K562 (cell line): ENCODE measurements at regions not wholly inside any gene's neighbourhood (a gene's known extent, or its start where the extent isn't known, plus 50 kb on each side); places are given as distances from the start of the nearest gene placed in this dataset.

Experiments used
- ATAC-seq: fragments of 200-7000 bp; cut with Tn5 transposase; 3 replicates; pipeline ENCODE4 v1.9.1; 2020; ENCODE audit warnings: moderate library complexity
- BruUV-seq: library from RNA; stranded (reverse); fragments of 400-500 nt; replicated peaks from 2 replicates; lab custom pipeline; 2021; lab: Mats Ljungman, UMichigan
- CTCF ChIA-PET: fragments of 300-600 bp; formaldehyde crosslinking; extraction: SDS; loops from one replicate; lab custom pipeline; 2021; ENCODE audit warnings: low intra/inter-chr PET ratio; lab: Yijun Ruan, JAX
- POLR2A ChIA-PET: fragments of 300-600, 350-650 bp; sonication (Branson Sonifier 250); formaldehyde crosslinking; extraction: SDS; loops from one replicate; lab custom pipeline; 2021; ENCODE audit warnings: antibody characterized with exemption, inconsistent platforms; lab: Yijun Ruan, JAX
- DNase-seq, 4 experiments: peaks; one replicate each; pipeline versions ENCODE4 v3.0.0 to v3.0.0-alpha.2; 2011 to 2018; ENCODE audit warnings: low spot score in 3 of 4, mixed read lengths in 3 of 4; ENCODE audit errors: extremely low read depth in 1 of 4
- FAIRE-seq: peaks from 2 replicates; lab custom pipeline; 2011; peaks lifted over from hg19 to GRCh38; lab: Jason Lieb, UNC
- H2AFZ ChIP-seq: 2 replicates; pipeline ENCODE4 v1.6.0; 2011; ENCODE audit warnings: low read depth, low read length, control low read depth, inconsistent platforms
- H3K27ac ChIP-seq: fragments of 200-600 bp; 3 replicates; pipeline ENCODE4 v1.8.0; 2011; ENCODE audit warnings: low read depth, mild to moderate bottlenecking, control low read depth, inconsistent platforms, low read length, moderate library complexity, mixed read lengths; ENCODE audit errors: extremely low read depth
- H3K27me3 ChIP-seq, 2 experiments: fragments of 300-600 bp in 1 of 2; 2 replicates in 1 of 2; 3 replicates in 1 of 2; pipeline versions ENCODE4 v1.6.0 to v1.8.0; 2011; ENCODE audit warnings: inconsistent platforms in 2 of 2, low read length in 2 of 2, mild to moderate bottlenecking in 1 of 2, mixed read lengths in 1 of 2, moderate library complexity in 1 of 2; ENCODE audit not compliant: control insufficient read depth in 2 of 2, insufficient read depth in 2 of 2
- H3K36me3 ChIP-seq: fragments of 300-600 bp; 3 replicates; pipeline ENCODE4 v1.8.0; 2011; ENCODE audit warnings: mild to moderate bottlenecking, low read length, inconsistent platforms; ENCODE audit not compliant: control insufficient read depth, insufficient read depth
- H3K4me1 ChIP-seq, 2 experiments: fragments of 200-600 bp in 1 of 2; replicated peaks in 1 of 2; 2 replicates in 1 of 2; 3 replicates in 1 of 2; pipeline versions ENCODE4 v1.5.1 to v1.8.0; 2011; ENCODE audit warnings: inconsistent platforms in 2 of 2, low read length in 2 of 2, mild to moderate bottlenecking in 1 of 2, mixed read lengths in 1 of 2, moderate library complexity in 1 of 2; ENCODE audit not compliant: control insufficient read depth in 2 of 2, insufficient read depth in 2 of 2
- H3K4me2 ChIP-seq: 2 replicates; pipeline ENCODE4 v1.6.1; 2011; ENCODE audit warnings: low read length, control low read depth, inconsistent platforms, mixed read lengths; ENCODE audit not compliant: insufficient read depth
- H3K4me3 ChIP-seq: fragments of 200-600 bp; sonication (generic), shearing (Covaris generic); 2 replicates; pipeline ENCODE4 v1.5.1; 2016; ENCODE audit warnings: control low read depth, inconsistent platforms
- H3K79me2 ChIP-seq: fragments of 200-600 bp; 3 replicates; pipeline ENCODE4 v1.8.0; 2011; ENCODE audit warnings: low read length, inconsistent platforms; ENCODE audit not compliant: control insufficient read depth, insufficient read depth
- H3K9ac ChIP-seq, 2 experiments: 2 replicates each; pipeline versions ENCODE4 v1.6.0 to v1.6.1; 2011; ENCODE audit warnings: low read depth in 2 of 2, low read length in 2 of 2, control low read depth in 1 of 2, inconsistent platforms in 1 of 2, mild to moderate bottlenecking in 1 of 2, mixed read lengths in 1 of 2; ENCODE audit not compliant: insufficient read depth in 1 of 2
- H3K9me1 ChIP-seq: one replicate; pipeline ENCODE4 v1.6.0; 2011; ENCODE audit warnings: inconsistent platforms, mild to moderate bottlenecking, low read length, moderate library complexity; ENCODE audit not compliant: control insufficient read depth, insufficient read depth
- H3K9me3 ChIP-seq: replicated peaks from 2 replicates; pipeline ENCODE4 v1.5.1; 2011; ENCODE audit warnings: low read depth, low read length, inconsistent platforms; ENCODE audit not compliant: control insufficient read depth, insufficient read depth
- H4K20me1 ChIP-seq: replicated peaks from 2 replicates; pipeline ENCODE4 v1.6.1; 2011; ENCODE audit warnings: low read length, inconsistent platforms, mixed read lengths; ENCODE audit not compliant: control insufficient read depth, insufficient read depth
- CBFA2T2 ChIP-seq: fragments of 450-650 bp; conservative IDR thresholded peaks from 2 replicates; pipeline ENCODE4 v1.6.1; 2017; ENCODE audit warnings: mild to moderate bottlenecking
- GABPB1 ChIP-seq: sonication (generic); formaldehyde crosslinking; IDR thresholded peaks from 2 replicates; pipeline ENCODE4 v1.8.0; 2022; ENCODE audit warnings: mild to moderate bottlenecking, missing genetic modification reagents
- GMEB1 ChIP-seq: fragments of 250-450 bp; sonication (Bioruptor Pico); IDR thresholded peaks from 2 replicates; pipeline ENCODE4 v1.4.0; 2020; ENCODE audit warnings: mild to moderate bottlenecking
- JUN ChIP-seq, 2 experiments: sonication (generic) in 1 of 2; formaldehyde crosslinking in 1 of 2; IDR thresholded peaks; 2 replicates each; pipeline versions ENCODE4 v1.6.1 to v1.8.0; 2012 to 2022; ENCODE audit warnings: borderline replicate concordance in 2 of 2, mild to moderate bottlenecking in 2 of 2, improper control_type of control experiment in 1 of 2, low read depth in 1 of 2, low read length in 1 of 2, missing genetic modification reagents in 1 of 2
- KDM1A ChIP-seq, 2 experiments: fragments of 450-650 bp; IDR thresholded peaks; 2 replicates each; pipeline ENCODE4 v1.6.1; 2016; ENCODE audit warnings: mild to moderate bottlenecking in 2 of 2
- LCOR ChIP-seq: sonication (generic); formaldehyde crosslinking; IDR thresholded peaks from 2 replicates; pipeline ENCODE4 v1.8.0; 2022; ENCODE audit warnings: mild to moderate bottlenecking, missing genetic modification reagents
- POLR3A ChIP-seq: IDR thresholded peaks from 2 replicates; pipeline ENCODE4 v1.6.1; 2011; ENCODE audit warnings: borderline replicate concordance, mild to moderate bottlenecking, moderate library complexity; ENCODE audit not compliant: insufficient read length, insufficient read depth; ENCODE audit errors: extremely low read depth
- RBM22 ChIP-seq: fragments of 200-400 bp; formaldehyde crosslinking; IDR thresholded peaks from 2 replicates; pipeline ENCODE4 v1.6.1; 2018; ENCODE audit warnings: low read length, low read depth; ENCODE audit not compliant: poor library complexity, severe bottlenecking
- SMC3 ChIP-seq: conservative IDR thresholded peaks from 2 replicates; pipeline ENCODE4 v1.6.1; 2011; ENCODE audit warnings: low read depth, low read length, improper control_type of control experiment; ENCODE audit not compliant: insufficient read depth
- STAT5A ChIP-seq: IDR thresholded peaks from 2 replicates; pipeline ENCODE4 v1.6.1; 2012; ENCODE audit warnings: low read length, inconsistent platforms, borderline replicate concordance
- TRIM25 ChIP-seq: fragments of 450-650 bp; IDR thresholded peaks from 2 replicates; pipeline ENCODE4 v1.7.0; 2016; ENCODE audit warnings: borderline replicate concordance
- ZBTB43 ChIP-seq: sonication (generic); formaldehyde crosslinking; IDR thresholded peaks from 2 replicates; pipeline ENCODE4 v1.8.0; 2023; ENCODE audit warnings: mild to moderate bottlenecking, missing genetic modification reagents
- ZC3H4 ChIP-seq: sonication (generic); formaldehyde crosslinking; IDR thresholded peaks from 2 replicates; pipeline ENCODE4 v1.9.0; 2021; ENCODE audit warnings: missing genetic modification reagents, borderline replicate concordance
- ZNF124 ChIP-seq: sonication (generic); formaldehyde crosslinking; IDR thresholded peaks from 2 replicates; pipeline ENCODE4 v1.8.1; 2022; ENCODE audit warnings: missing genetic modification reagents
- ZNF408 ChIP-seq: fragments of 250-450 bp; sonication (Bioruptor Pico); IDR thresholded peaks from 2 replicates; pipeline ENCODE4 v1.4.0; 2020; ENCODE audit warnings: low read depth, mild to moderate bottlenecking, moderate library complexity
- ZNF436 ChIP-seq: fragments of 250-450, 450-650 bp; sonication (Bioruptor Pico); formaldehyde crosslinking; IDR thresholded peaks from 2 replicates; pipeline ENCODE4 v1.7.0; 2020; ENCODE audit warnings: mild to moderate bottlenecking
- ZNF764 ChIP-seq: fragments of 250-450 bp; sonication (Bioruptor Pico); IDR thresholded peaks from 2 replicates; pipeline ENCODE4 v1.4.0; 2020; ENCODE audit warnings: low read depth, mild to moderate bottlenecking, moderate library complexity
- WGBS: fragments of 100-300 bp; shearing (Covaris generic); methylation state at CpG from one replicate; pipeline ENCODE4 v1.1.6; 2016; ENCODE audit warnings: low coverage, mixed read lengths; ENCODE audit not compliant: insufficient coverage; ENCODE audit errors: missing lambda C conversion rate; 5-methylcytosine and 5-hydroxymethylcytosine counted together
- in situ Hi-C: fragments of 300-500 bp; cut with MboI; formaldehyde crosslinking; loops from 4 replicates; pipeline ENCODE4 v1.15.0; 2018; ENCODE audit warnings: inconsistent platforms, mixed read lengths
- intact Hi-C: fragments of 100-400 bp; cut with micrococcal nuclease; formaldehyde crosslinking; loops from 2 replicates; pipeline ENCODE4 v1.14.2; 2022

GRCh38 chr2:180494286-180494685 lies 486.1 kb upstream of the UBE2E3 start (continued):
- TF ChIP-seq GABPB1 (no peak), STAT5A (no peak), ZNF436 (CRISPR knock-in tag) (no peak), RBM22 (no peak), SMC3 (no peak), JUN (IDR thresholded peaks at IDR 0.05; ENCODE audit: borderline replicate concordance, low read depth, low read length) (no peak), JUN (CRISPR knock-in tag; IDR thresholded peaks at IDR 0.05; ENCODE audit: borderline replicate concordance) (no peak)

- no peaks in the 10 kb centered on the region for H4K20me1 ChIP-seq
- 4% methylated on average over 4 of the region's 4 CpGs for WGBS
- FAIRE-seq: no peak
- ChIA-PET CTCF (no interaction called here), POLR2A (no interaction called here)
- no peaks in the 10 kb centered on the region; the same call in 1 of the 2 replicates for H3K9me3 ChIP-seq
- no peak overlapping the region for H3K27ac ChIP-seq
- no peak for DNase-seq
- no peak overlapping the region for H3K4me2 ChIP-seq
- intact Hi-C loops: no loop called here
- in situ Hi-C loops: no loop called here
- no TSS peak for BruUV-seq
- H3K36me3 ChIP-seq: no peaks in the 10 kb centered on the region
- no peaks in the 10 kb centered on the region for H3K4me1 ChIP-seq
- no peak overlapping the region for H3K4me3 ChIP-seq
- no peaks in the 10 kb centered on the region for H3K79me2 ChIP-seq
- no peaks in the 10 kb centered on the region for H3K9me1 ChIP-seq
- no peak for ATAC-seq
- no peak overlapping the region for H3K9ac ChIP-seq
- no peak overlapping the region for H2AFZ ChIP-seq
- no peaks in the 10 kb centered on the region for H3K27me3 ChIP-seq
- TF ChIP-seq LCOR (CRISPR knock-in tag) (no peak), CBFA2T2 (no peak), ZNF124 (CRISPR knock-in tag) (no peak), GMEB1 (no peak), KDM1A (IDR thresholded peaks at IDR 0.05) (no peak), ZC3H4 (CRISPR knock-in tag) (no peak), TRIM25 (no peak), POLR3A (no peak), ZBTB43 (CRISPR knock-in tag) (no peak), ZNF408 (CRISPR knock-in tag) (no peak), ZNF764 (no peak)
Observed at GRCh38 chr2:180482696-180483095, 475.6 kb upstream of the CWC22 start.
